Activated naive CD4-positive, alpha-beta T cell treated with anti-CD3 and anti-CD28 coated beads, Interleukin-2, amount 10 ng/mL, durations not matched to agents 7 days and 5 days (primary cell): ENCODE measurements at regions not wholly inside any gene's neighbourhood (a gene's known extent, or its start where the extent isn't known, plus 50 kb on each side); places are given as distances from the start of the nearest gene placed in this dataset.
"Not testable (repeated sequence)": the region's sequence is repeated elsewhere in the genome, so short reads cannot be mapped to it uniquely, and the experiment has no call there.

ENCODE experiments used
- CTCF ChIA-PET: fragments of 350-600 bp; sonication (Branson Sonifier 250); formaldehyde crosslinking; loops from one replicate; lab custom pipeline; 2021; ENCODE audit warnings: antibody characterized with exemption; lab: Charles Lee
- DNase-seq: peaks from one replicate; pipeline ENCODE4 v3.0.0-alpha.2; 2020
- H3K27ac Mint-ChIP-seq: one replicate; pipeline ENCODE4 v1.8.0; 2021; ENCODE audit warnings: mild to moderate bottlenecking, moderate library complexity, mixed read lengths
- H3K27me3 Mint-ChIP-seq: one replicate; pipeline ENCODE4 v1.8.0; 2021; ENCODE audit warnings: mild to moderate bottlenecking, mixed read lengths
- H3K36me3 Mint-ChIP-seq: one replicate; pipeline ENCODE4 v1.8.0; 2021; ENCODE audit warnings: mixed read lengths
- H3K4me1 Mint-ChIP-seq: one replicate; pipeline ENCODE4 v1.8.0; 2021; ENCODE audit warnings: mixed read lengths
- H3K4me3 Mint-ChIP-seq: one replicate; pipeline ENCODE4 v1.8.0; 2021; ENCODE audit warnings: mild to moderate bottlenecking, moderate library complexity, mixed read lengths
- H3K9me3 Mint-ChIP-seq: one replicate; pipeline ENCODE4 v1.8.0; 2021; ENCODE audit warnings: mixed read lengths

DNA sequence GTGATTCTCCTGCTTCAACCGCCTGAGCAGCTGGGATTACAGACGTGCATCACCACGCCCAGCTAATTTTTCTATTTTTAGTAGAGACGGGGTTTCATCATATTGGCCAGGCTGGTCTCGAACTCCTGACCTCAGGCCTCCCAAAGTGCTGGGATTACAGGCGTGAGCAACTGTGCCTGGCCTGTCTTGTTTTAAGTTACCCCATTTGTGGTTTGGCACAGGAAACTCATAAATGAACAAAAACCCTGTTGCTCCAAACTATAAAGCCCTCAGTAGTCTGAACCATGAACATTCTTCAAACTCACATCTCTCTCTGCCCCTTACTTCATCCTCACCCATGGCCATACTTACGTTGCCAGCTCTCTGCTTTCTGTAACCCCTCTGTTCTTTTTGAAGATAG, 61.7 kb downstream of the RHOU start:
- CTCF ChIA-PET, H3K27ac Mint-ChIP-seq: not testable (repeated sequence)

DNA sequence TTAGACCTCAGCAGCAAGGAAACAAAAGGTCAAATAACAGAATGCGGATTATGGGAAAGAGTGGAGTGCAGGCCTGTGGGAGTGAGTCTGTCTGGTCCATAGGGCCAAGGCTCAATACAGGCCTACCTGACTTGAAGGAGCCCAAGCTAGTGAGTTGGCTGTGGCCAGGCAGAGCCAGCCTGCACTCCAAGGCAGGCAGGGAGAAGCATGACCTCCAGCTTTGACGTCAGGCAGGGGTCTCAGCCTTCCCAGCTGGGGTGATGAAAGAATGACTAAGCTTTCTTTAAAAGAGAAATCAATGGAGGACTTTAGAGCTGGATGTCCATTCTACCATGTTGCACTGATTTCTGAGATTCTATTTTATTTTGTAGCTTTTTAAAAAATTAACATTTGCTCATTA, 62.8 kb downstream of the RHOU start:
- DNase-seq = no peak
- Mint-ChIP-seq H3K27me3 (no peaks in the 10 kb centered on the region), H3K36me3 (peaks cover 12% of the 10 kb centered on the region), H3K9me3 (peaks cover 17% of the 10 kb centered on the region), H3K27ac (no peak overlapping the region), H3K4me3 (no peak overlapping the region), H3K4me1 (peaks cover 45% of the 10 kb centered on the region)
- CTCF ChIA-PET = interaction anchor here (0.8 kb wide), 1 partner anchor 50 kb away, joined by 3 read pairs; no protein-coding TSS in a partner anchor

More for the DNA sequence above, 61.7 kb downstream of the RHOU start:
- Mint-ChIP-seq H3K9me3 (peaks cover 17% of the 10 kb centered on the region), H3K4me1 (peaks cover 38% of the 10 kb centered on the region), H3K36me3 (peaks cover 12% of the 10 kb centered on the region)
- not testable (repeated sequence) for H3K27me3 Mint-ChIP-seq, DNase-seq, H3K4me3 Mint-ChIP-seq

DNA sequence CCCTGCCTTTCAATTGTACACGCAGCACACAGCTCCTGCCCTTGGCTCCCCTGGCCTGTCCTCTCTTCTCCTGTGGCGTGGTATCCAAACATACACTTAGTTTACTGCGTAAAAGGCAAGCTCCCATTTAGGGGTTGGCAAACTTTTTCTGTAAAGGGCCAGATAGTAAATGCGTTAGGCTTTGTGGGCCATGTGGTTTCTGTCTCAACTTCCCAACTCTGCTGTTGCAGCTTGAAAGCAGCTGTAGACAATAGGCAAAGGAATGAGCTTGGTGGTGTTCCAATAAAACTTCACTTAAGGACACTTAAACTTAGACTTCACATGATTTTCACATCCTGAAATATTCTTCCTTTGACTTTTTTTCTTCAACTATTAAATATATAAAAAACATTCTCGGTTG, 63.3 kb downstream of the RHOU start:
- Mint-ChIP-seq H3K9me3 (peaks cover 17% of the 10 kb centered on the region), H3K36me3 (peaks cover 12% of the 10 kb centered on the region), H3K4me3 (no peak overlapping the region), H3K27ac (no peak overlapping the region), H3K4me1 (peaks cover 50% of the 10 kb centered on the region), H3K27me3 (no peaks in the 10 kb centered on the region)
- DNase-seq = no peak
- CTCF ChIA-PET = no interaction called here

GRCh38 chr1:228799924-228800323, 64.6 kb downstream of the RHOU start:
- Mint-ChIP-seq H3K36me3 (peaks cover 12% of the 10 kb centered on the region), H3K4me1 (peaks cover 63% of the 10 kb centered on the region), H3K4me3 (no peak overlapping the region), H3K27me3 (no peaks in the 10 kb centered on the region), H3K27ac (no peak overlapping the region), H3K9me3 (peaks cover 17% of the 10 kb centered on the region)
- CTCF ChIA-PET = no interaction called here
- no peak for DNase-seq

DNA sequence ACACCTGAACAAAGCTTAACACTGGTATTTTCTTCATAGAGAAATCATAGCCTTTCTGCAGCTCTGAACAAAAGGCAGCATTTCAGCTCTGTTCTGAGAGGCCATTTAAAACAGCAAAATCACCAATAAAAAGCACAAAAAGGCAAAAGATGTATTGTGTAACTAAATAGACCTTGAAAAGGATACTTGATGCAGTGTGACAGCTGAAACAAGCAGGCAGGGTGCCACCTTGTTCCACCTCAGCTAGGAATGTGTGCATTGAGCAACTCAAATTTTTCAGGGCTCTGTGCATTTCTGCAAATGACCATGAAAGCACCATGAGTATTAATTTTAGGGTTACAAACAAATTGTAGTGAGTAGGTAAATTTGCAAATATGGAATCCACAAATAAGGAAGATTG, 65.8 kb downstream of the RHOU start:
- peaks cover 12% of the 10 kb centered on the region for H3K36me3 Mint-ChIP-seq
- CTCF ChIA-PET = no interaction called here
- H3K27me3 Mint-ChIP-seq = no peaks in the 10 kb centered on the region
- no peak overlapping the region for H3K27ac Mint-ChIP-seq
- peaks cover 17% of the 10 kb centered on the region for H3K9me3 Mint-ChIP-seq
- no peak overlapping the region for H3K4me3 Mint-ChIP-seq
- peaks cover 72% of the 10 kb centered on the region for H3K4me1 Mint-ChIP-seq
- DNase-seq = no peak

DNA sequence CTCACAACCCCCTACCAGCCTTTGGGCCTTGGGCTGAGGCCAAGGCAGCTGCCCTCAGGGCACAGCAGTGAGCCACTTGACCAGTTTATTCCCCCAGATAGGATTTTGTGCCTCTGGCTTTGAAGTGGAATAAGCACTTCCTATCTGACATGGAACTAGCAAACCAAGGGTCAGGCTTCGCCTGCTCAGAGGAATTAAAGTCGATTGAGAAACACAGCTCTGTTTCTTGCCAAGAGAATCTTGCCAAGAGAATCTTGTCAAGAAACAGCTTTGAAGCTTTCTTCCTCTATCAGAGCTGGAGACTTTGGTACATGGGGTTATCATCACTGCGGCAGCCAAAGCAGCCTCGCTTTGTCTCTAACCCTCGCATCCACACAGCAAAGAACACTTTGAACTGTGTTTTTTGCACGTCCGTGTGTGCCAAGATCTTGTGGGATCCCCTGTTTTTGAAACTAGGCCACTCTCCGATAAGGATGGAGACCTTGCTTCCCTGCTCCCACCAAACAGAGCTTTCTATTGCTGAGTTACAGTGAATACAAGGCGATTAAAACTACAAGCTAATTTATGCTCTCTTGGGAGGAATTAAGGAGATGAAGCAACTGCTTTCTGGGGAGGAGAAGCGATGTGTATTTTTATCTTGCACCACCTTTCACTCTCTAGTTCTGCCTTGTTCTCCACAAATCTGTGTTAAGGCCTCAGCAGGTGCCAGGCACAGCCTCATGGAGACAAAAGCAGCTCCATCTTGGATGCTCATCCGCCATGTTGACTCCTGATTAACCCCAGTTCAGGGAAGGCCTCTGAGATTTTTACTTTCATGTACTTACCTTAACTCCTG, 67.3 kb downstream of the RHOU start:
- peaks cover 10% of the 10 kb centered on the region for H3K36me3 Mint-ChIP-seq
- peaks cover 11% of the 10 kb centered on the region for H3K9me3 Mint-ChIP-seq
- peaks cover 76% of the 10 kb centered on the region for H3K4me1 Mint-ChIP-seq
- no peak overlapping the region for H3K4me3 Mint-ChIP-seq
- H3K27me3 Mint-ChIP-seq = no peaks in the 10 kb centered on the region
- DNase-seq = no peak
- CTCF ChIA-PET = interaction anchor here (0.9 to 4.1 kb wide), 3 partner anchors 8 to 407 kb away, joined by 3 to 26 read pairs (median 3); no protein-coding TSS in a partner anchor
- H3K27ac Mint-ChIP-seq = no peak overlapping the region

GRCh38 chr1:228803421-228803820, 68.1 kb downstream of the RHOU start:
- no peak for DNase-seq
- H3K27ac Mint-ChIP-seq = no peak overlapping the region

GRCh38 chr1:228804173-228804572, 68.9 kb downstream of the RHOU start:
- Mint-ChIP-seq H3K4me3 (peak overlapping the region; percentile 53), H3K27ac (peak overlapping the region; percentile 95), H3K36me3 (peaks cover 5% of the 10 kb centered on the region), H3K9me3 (peaks cover 5% of the 10 kb centered on the region), H3K4me1 (peaks cover 84% of the 10 kb centered on the region), H3K27me3 (no peaks in the 10 kb centered on the region)
- CTCF ChIA-PET = interaction anchor here (1.0 to 4.1 kb wide), 4 partner anchors 10 to 68 kb away, joined by 3 to 26 read pairs (median 3); no protein-coding TSS in a partner anchor
- no peak for DNase-seq

More at GRCh38 chr1:228803421-228803820, 68.1 kb downstream of the RHOU start:
- no peak overlapping the region for H3K4me3 Mint-ChIP-seq
- H3K4me1 Mint-ChIP-seq = peaks cover 79% of the 10 kb centered on the region
- H3K36me3 Mint-ChIP-seq = peaks cover 6% of the 10 kb centered on the region
- CTCF ChIA-PET = interaction anchor here (1.1 to 4.1 kb wide), 2 partner anchors 9 to 406 kb away, joined by 3 to 26 read pairs; no protein-coding TSS in a partner anchor
- H3K9me3 Mint-ChIP-seq = peaks cover 7% of the 10 kb centered on the region
- no peaks in the 10 kb centered on the region for H3K27me3 Mint-ChIP-seq

- H3K27me3 Mint-ChIP-seq = no peaks in the 10 kb centered on the region
- H3K36me3 Mint-ChIP-seq = peaks cover 6% of the 10 kb centered on the region
- H3K4me1 Mint-ChIP-seq = peaks cover 86% of the 10 kb centered on the region
- peaks cover 3% of the 10 kb centered on the region for H3K9me3 Mint-ChIP-seq
- peak; percentile 79 for DNase-seq
- H3K27ac Mint-ChIP-seq = peak overlapping the region; percentile 95
- CTCF ChIA-PET = interaction anchor here (1.0 to 4.1 kb wide), 4 partner anchors 10 to 69 kb away, joined by 3 to 26 read pairs (median 3); no protein-coding TSS in a partner anchor
- peak overlapping the region; percentile 53 for H3K4me3 Mint-ChIP-seq
These were observed 69.5 kb downstream of the RHOU start for GRCh38 chr1:228804640-228805413.

DNA sequence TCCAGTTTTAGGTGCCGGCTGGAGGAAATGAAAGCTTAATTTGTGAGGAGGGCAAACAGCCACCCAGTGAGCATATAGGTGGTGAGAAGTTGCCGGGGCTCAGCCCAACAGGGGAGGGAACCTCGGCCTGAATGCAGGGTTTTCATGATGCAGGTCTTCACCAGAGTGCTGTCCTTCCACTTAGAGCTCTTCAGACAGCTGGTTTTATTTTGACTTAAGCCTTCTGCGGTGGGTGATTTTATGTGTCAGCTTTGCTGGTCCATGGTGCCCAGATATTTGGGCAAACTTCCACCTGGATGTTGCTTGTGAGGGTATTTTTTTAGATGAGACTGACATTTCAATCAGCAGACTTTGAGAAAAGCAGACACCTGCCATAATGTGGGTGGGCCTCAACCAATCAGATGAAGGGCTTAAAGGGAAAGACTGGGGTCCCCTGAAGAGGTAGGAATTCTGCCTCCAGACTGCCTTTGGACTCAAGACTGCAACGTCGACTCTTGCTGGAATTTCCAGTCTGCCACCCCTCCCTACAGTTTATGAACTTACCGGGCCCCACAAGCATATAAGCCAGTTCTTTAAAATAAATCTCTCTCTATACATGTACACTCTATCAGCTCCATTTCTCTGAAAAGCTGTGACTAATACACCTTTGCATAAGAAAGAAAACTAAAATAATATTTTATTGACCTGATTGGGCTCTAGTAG, 72.8 kb downstream of the RHOU start:
- peaks cover 5% of the 10 kb centered on the region for H3K9me3 Mint-ChIP-seq
- DNase-seq = no peak
- no peak overlapping the region for H3K27ac Mint-ChIP-seq
- peaks cover 92% of the 10 kb centered on the region for H3K4me1 Mint-ChIP-seq
- CTCF ChIA-PET = interaction anchor here (0.5 to 0.6 kb wide), 2 partner anchors 94 to 123 kb away, joined by 3 read pairs; no protein-coding TSS in a partner anchor
- H3K36me3 Mint-ChIP-seq = peaks cover 12% of the 10 kb centered on the region
- no peak overlapping the region for H3K4me3 Mint-ChIP-seq
- H3K27me3 Mint-ChIP-seq = no peaks in the 10 kb centered on the region

DNA sequence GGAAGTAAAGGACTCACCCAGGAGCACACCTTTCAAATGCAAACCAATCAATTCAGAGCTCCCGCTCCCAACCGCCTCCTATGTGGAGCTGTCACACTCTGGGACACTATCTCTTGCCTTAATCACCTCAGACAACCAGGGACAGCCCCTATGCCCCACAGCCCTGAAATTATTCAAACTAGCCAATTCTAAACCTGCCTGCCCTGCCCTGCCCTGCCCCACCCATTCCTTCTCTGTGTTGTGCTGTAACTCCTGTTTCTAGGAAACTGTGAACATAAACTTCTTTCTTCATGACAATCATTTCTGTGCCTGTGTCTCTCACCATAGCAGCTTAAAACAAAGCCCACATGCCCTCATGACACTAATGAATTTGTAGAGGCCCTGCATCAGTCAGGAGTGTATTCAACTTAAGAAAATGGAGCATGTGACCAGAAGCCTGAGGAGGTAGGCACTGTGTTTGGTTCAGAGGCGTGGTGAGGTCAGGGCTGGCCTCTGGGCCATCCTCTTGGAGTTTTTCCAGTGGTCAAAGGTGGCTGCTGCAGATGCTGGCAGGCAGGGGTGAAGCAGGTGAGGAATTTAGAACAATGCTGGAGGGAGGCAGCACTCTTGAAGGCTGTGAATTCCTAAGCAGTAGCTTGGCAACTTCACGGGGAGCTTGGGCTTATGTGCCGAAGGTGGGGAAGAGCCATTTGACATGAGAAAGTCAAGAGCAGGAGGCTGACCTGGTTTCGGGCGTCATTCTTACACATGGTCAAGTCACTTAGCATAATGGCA, 74.5 kb downstream of the RHOU start:
- DNase-seq = peak; percentile 53
- Mint-ChIP-seq H3K27me3 (no peaks in the 10 kb centered on the region), H3K9me3 (peaks cover 5% of the 10 kb centered on the region), H3K36me3 (peaks cover 12% of the 10 kb centered on the region), H3K27ac (peak overlapping the region; percentile 92), H3K4me1 (peaks cover 77% of the 10 kb centered on the region), H3K4me3 (no peak overlapping the region)
- CTCF ChIA-PET = no interaction called here

DNA sequence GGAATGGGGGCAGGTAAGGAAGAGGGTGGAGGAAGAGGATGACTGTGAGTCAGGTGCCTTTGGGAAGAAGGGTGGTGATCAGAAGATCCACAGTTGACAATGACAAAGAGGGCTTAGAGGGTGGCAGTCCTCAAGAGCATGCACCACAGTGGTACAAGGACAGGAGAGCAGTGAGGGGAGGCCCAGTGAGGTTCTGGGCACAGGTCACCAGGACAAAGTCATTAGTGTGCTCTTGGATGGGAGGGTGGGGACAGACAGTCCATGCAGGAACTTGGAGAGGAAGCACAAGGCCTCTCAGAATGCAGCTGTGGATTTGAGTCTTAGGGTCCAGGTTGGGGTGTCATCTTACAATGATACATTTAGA, 75.1 kb downstream of the RHOU start:
- Mint-ChIP-seq H3K27me3 (no peaks in the 10 kb centered on the region), H3K9me3 (peaks cover 5% of the 10 kb centered on the region), H3K4me3 (no peak overlapping the region), H3K27ac (peak overlapping the region; percentile 92), H3K36me3 (peaks cover 12% of the 10 kb centered on the region), H3K4me1 (peaks cover 71% of the 10 kb centered on the region)
- CTCF ChIA-PET = no interaction called here
- DNase-seq = no peak
